WERI-Rb-1 (cell line): ENCODE measurements at regions not wholly inside any gene's neighbourhood (a gene's known extent, or its start where the extent isn't known, plus 50 kb on each side); places are given as distances from the start of the nearest gene placed in this dataset.
"Not testable (repeated sequence)": the region's sequence is repeated elsewhere in the genome, so short reads cannot be mapped to it uniquely, and the experiment has no call there.

Experiments used
- DNase-seq: peaks from one replicate; pipeline ENCODE4 v3.0.0-alpha.2; 2020
- H3K27ac ChIP-seq: fragments of 250-450 bp; sonication (Bioruptor Pico); 2 replicates; pipeline ENCODE4 v1.5.1; 2020; ENCODE audit warnings: mild to moderate bottlenecking, moderate library complexity
- H3K27me3 ChIP-seq: fragments of 250-450 bp; sonication (Bioruptor Pico); 2 replicates; pipeline ENCODE4 v1.5.1; 2021; ENCODE audit warnings: mild to moderate bottlenecking, low read depth, moderate library complexity; ENCODE audit not compliant: insufficient read depth, severe bottlenecking
- H3K36me3 ChIP-seq: fragments of 250-450 bp; sonication (Bioruptor Pico); 2 replicates; pipeline ENCODE4 v1.5.1; 2020; ENCODE audit warnings: mild to moderate bottlenecking, moderate library complexity
- H3K4me3 ChIP-seq: 2 replicates; pipeline ENCODE4 v1.5.1; 2011; ENCODE audit warnings: low read depth, mild to moderate bottlenecking, control low read depth, low read length
- H3K9me3 ChIP-seq: fragments of 250-450 bp; sonication (Bioruptor Pico); 2 replicates; pipeline ENCODE4 v1.5.1; 2021; ENCODE audit warnings: mild to moderate bottlenecking, moderate library complexity; ENCODE audit not compliant: severe bottlenecking
- TF ChIP-seq, protein P1 (sequence below): IDR thresholded peaks from 2 replicates; pipeline ENCODE4 v1.5.1; 2011; ENCODE audit warnings: low read depth, mild to moderate bottlenecking, control low read depth, inconsistent platforms, low read length

DNA sequence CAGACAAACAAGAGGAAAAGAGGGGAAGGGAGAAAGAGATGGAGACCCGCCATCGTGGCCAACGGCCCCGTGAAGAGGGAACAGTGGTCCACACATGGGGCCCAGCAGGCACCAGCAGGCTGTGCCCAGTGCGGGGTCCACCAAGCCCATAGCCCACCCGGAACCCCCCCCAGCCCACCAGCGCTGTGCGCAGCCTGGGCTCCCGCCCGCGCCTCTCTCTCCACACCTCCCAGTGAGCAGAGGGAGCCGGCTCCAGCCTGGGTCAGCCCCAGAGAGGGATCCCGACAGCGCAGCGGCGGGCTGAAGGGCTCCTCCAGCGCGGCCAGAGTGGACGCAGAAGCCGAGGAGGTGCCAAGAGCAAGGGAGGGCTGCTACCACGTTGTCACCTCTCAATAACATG, 105.0 kb upstream of the TMTC1 start:
- DNase-seq = no peak
- TF ChIP-seq, protein P1, sequence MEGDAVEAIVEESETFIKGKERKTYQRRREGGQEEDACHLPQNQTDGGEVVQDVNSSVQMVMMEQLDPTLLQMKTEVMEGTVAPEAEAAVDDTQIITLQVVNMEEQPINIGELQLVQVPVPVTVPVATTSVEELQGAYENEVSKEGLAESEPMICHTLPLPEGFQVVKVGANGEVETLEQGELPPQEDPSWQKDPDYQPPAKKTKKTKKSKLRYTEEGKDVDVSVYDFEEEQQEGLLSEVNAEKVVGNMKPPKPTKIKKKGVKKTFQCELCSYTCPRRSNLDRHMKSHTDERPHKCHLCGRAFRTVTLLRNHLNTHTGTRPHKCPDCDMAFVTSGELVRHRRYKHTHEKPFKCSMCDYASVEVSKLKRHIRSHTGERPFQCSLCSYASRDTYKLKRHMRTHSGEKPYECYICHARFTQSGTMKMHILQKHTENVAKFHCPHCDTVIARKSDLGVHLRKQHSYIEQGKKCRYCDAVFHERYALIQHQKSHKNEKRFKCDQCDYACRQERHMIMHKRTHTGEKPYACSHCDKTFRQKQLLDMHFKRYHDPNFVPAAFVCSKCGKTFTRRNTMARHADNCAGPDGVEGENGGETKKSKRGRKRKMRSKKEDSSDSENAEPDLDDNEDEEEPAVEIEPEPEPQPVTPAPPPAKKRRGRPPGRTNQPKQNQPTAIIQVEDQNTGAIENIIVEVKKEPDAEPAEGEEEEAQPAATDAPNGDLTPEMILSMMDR = no peak
- no peak overlapping the region for H3K4me3 ChIP-seq
- no peak overlapping the region for H3K27ac ChIP-seq
- no peaks in the 10 kb centered on the region for H3K36me3 ChIP-seq
- no peaks in the 10 kb centered on the region for H3K27me3 ChIP-seq
- peaks cover 2% of the 10 kb centered on the region for H3K9me3 ChIP-seq

DNA sequence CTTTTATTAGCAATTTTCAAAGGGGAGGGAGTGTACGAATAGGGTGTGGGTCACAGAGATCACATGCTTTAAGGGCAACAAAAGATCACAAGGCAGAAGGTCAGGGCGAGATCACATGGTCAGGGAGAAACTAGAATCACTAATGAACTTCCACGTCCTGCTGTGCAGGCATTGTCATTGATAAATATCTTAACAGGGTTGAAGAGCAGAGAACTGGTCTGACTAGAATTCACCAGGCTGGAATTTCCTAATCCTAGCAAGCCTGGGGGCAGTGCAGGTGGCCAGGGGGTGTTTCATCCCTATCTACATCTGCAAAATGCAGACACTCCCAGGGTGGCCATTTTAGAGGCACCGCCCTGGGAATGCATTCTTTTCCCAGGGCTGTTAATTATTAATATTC, 101.2 kb upstream of the TMTC1 start:
- not testable (repeated sequence) for DNase-seq, H3K27me3 ChIP-seq, H3K36me3 ChIP-seq, H3K9me3 ChIP-seq, H3K27ac ChIP-seq, H3K4me3 ChIP-seq

DNA sequence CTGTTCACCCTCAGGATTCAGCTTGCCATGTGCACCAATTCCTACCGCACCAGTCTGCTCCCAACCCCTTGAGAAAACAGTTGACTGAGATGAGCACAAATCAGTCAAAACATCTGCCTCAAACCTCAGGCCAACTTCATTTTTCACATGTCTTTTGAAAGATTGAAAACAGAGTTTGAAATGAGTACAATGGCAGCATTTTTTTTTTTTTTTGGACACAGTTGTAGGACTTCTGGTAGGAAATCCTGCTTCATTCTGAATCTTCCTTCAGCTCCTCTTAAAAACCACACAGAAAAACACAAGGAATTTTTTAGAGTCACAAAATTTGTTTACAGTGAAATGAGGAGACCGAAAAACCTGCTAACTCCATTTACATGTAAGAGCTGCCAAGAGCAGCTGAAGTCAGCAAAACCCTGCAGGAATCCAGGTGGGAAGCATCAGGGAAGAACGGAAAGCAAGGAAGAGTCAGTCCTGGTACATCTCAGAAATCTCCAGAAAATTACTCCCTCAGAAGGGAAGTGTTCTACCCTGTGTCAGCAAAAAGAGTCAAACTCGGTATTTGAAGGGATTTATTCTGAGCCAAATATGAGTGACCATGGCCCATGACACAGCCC, 100.3 kb upstream of the TMTC1 start:
- H3K36me3 ChIP-seq = no peaks in the 10 kb centered on the region
- TF ChIP-seq, protein P1 = no peak
- peaks cover 2% of the 10 kb centered on the region for H3K9me3 ChIP-seq
- no peak for DNase-seq
- no peak overlapping the region for H3K27ac ChIP-seq
- H3K27me3 ChIP-seq = no peaks in the 10 kb centered on the region
- H3K4me3 ChIP-seq = no peak overlapping the region

DNA sequence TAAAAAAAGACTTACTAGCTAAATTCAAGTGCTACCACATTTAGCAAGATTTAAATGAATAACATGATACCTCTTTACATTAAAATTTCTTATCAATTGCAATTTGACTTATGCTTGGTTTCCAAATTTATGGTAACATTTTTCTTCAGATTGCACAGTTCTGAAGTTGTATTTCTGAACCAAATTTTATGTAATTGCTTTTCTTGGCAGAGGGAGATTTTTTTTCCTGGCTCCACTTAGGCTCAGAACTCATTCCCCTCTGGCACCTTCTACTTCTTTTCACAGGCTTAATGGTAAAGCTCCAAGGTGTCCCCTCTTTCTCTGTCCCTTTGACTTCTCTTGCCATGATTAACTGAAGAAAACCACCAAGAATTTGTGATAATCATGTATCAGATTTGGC, 99.8 kb upstream of the TMTC1 start:
- Histone ChIP-seq H3K9me3 (peaks cover 2% of the 10 kb centered on the region), H3K4me3 (no peak overlapping the region), H3K36me3 (no peaks in the 10 kb centered on the region), H3K27ac (no peak overlapping the region), H3K27me3 (no peaks in the 10 kb centered on the region)
- DNase-seq = no peak
- TF ChIP-seq, protein P1 = no peak

DNA sequence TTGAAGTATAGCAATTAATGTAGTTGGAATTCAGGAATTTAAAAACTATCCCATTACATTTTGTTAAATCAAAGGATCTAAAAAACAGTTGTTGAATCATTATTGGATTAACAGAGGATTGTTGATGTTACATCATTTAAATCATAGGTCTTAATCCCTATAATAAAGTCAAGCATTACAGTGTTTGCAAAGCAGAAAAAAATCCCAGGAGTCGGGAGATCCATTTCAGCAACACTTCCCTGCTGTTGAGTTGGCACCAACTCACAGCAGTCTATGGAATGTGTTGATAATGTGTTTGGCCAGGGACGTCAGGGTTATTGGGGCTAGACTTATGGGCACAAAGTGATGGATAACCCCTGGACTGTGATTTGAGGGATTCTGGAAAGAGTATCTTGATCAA, 99.1 kb upstream of the TMTC1 start:
- no peak for DNase-seq
- H3K27me3 ChIP-seq = no peaks in the 10 kb centered on the region
- no peak overlapping the region for H3K4me3 ChIP-seq
- TF ChIP-seq, protein P1 = no peak
- no peaks in the 10 kb centered on the region for H3K36me3 ChIP-seq
- H3K9me3 ChIP-seq = peaks cover 2% of the 10 kb centered on the region
- no peak overlapping the region for H3K27ac ChIP-seq

DNA sequence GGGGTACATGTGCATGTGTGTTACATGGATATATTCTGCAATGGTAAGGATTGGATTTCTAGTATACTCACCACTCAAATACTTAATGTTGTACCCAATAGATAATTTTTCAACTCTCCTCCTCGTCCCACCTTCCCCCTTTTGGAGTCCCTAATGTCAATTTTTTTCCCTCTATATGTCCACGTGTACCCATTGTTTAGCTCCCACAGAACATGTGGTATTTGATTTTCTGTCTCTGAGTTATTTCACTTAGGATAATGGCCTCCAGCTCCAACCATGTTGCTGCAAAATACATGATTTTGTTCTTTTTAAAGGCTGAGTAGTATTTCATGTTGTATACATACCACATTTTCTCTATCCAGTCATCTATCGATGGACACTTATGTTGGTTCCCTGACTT, 97.2 kb upstream of the TMTC1 start:
- H3K27me3 ChIP-seq = no peaks in the 10 kb centered on the region
- no peak overlapping the region for H3K27ac ChIP-seq
- H3K9me3 ChIP-seq = no peaks in the 10 kb centered on the region
- no peaks in the 10 kb centered on the region for H3K36me3 ChIP-seq
- DNase-seq = no peak
- TF ChIP-seq, protein P1 = no peak
- H3K4me3 ChIP-seq = no peak overlapping the region
